ENCODE measurements at regions not wholly inside any gene's neighbourhood (a gene's known extent, or its start where the extent isn't known, plus 50 kb on each side); places are given as distances from the start of the nearest gene placed in this dataset.

DNA sequence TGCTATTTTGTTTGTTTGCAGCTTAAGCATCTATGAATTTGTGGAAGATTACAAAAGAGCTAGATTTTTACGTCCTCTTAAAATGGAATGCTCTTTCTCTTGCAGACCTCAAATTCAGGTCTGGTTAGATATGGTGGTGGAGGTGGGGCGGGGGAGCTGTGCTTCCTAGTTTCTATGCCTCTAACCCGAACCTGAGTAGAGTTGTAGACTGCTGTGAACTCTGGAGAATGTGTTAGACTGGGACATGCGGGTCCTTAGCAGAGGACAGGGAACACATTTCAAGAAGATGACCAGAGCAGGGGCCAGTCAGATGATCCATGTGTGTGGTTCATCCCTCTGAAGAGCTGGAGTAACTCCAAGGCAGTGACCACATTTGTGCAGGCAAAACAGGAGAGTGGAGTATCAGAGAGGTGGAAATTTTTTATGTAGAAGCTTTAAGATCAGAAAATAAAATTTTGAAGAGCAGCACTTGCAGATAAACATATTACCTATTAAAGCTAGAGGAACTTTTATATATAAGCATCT, 154.9 kb downstream of the FAM174A start:
- H3K4me3 ChIP-seq, result no peak overlapping the region
- no peaks in the 10 kb centered on the region for H3K9me3 ChIP-seq
- TF ChIP-seq, protein P1, sequence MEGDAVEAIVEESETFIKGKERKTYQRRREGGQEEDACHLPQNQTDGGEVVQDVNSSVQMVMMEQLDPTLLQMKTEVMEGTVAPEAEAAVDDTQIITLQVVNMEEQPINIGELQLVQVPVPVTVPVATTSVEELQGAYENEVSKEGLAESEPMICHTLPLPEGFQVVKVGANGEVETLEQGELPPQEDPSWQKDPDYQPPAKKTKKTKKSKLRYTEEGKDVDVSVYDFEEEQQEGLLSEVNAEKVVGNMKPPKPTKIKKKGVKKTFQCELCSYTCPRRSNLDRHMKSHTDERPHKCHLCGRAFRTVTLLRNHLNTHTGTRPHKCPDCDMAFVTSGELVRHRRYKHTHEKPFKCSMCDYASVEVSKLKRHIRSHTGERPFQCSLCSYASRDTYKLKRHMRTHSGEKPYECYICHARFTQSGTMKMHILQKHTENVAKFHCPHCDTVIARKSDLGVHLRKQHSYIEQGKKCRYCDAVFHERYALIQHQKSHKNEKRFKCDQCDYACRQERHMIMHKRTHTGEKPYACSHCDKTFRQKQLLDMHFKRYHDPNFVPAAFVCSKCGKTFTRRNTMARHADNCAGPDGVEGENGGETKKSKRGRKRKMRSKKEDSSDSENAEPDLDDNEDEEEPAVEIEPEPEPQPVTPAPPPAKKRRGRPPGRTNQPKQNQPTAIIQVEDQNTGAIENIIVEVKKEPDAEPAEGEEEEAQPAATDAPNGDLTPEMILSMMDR (IDR thresholded peaks at IDR 0.05), result no peak
- no peaks in the 10 kb centered on the region for H3K27me3 ChIP-seq
- no peak for ATAC-seq
- no peak overlapping the region for H3K27ac ChIP-seq
- H3K36me3 ChIP-seq, result no peaks in the 10 kb centered on the region
- intact Hi-C loops (cut with DNase I), result no loop called here
- H3K4me1 ChIP-seq, result no peaks in the 10 kb centered on the region
- no peak for DNase-seq

GRCh38 chr5:100691085-100691484, 155.9 kb downstream of the FAM174A start:
- intact Hi-C loops (cut with DNase I), result no loop called here
- Histone ChIP-seq H3K9me3 (no peaks in the 10 kb centered on the region), H3K36me3 (no peaks in the 10 kb centered on the region), H3K27me3 (no peaks in the 10 kb centered on the region), H3K4me3 (no peak overlapping the region), H3K4me1 (no peaks in the 10 kb centered on the region), H3K27ac (no peak overlapping the region)
- ATAC-seq (no peak), DNase-seq (no peak)
- TF ChIP-seq, protein P1 (IDR thresholded peaks at IDR 0.05), result no peak

DNA sequence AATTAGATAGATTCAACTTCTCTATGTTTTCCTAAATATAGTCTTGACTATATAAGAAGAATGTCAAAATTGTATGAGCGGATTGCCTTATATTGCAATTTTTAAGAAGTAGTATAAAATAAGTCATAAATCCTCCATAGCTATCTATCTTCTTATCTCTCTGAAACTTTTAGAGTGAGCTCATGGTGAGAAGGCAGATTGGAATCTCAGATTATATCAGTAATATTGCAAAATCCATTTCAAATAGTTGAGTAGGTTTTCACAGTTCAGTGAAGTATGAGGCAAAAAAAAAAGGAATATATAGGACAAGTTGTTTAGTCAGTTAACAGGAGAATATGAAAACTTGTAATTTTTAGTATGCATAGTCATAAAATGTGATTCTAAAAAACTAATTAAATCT, 156.4 kb downstream of the FAM174A start:
- no peaks in the 10 kb centered on the region for H3K27me3 ChIP-seq
- ATAC-seq, result no peak
- intact Hi-C loops (cut with DNase I), result no loop called here
- H3K4me3 ChIP-seq, result no peak overlapping the region
- H3K36me3 ChIP-seq, result no peaks in the 10 kb centered on the region
- no peak for DNase-seq
- no peak overlapping the region for H3K27ac ChIP-seq
- no peaks in the 10 kb centered on the region for H3K9me3 ChIP-seq
- TF ChIP-seq, protein P1 (IDR thresholded peaks at IDR 0.05), result no peak
- H3K4me1 ChIP-seq, result no peaks in the 10 kb centered on the region

DNA sequence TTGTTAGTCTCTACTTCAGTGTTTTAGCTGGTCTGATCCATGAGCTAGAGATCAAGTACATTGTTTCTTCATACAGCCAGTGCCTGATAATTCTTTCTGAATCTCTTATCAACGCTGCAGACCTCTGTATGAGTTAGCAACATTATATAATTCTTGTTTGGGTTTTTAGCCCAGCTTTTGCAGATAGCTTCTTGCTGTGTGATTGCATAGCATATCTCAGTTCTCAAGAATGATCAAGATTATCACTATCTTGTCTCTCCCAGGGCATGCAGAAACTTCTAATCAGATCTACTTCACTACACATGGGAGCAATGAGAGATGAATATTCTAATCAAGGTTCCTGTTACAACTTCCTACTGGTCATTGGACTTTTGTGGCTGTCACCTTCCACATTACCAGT, 158.3 kb downstream of the FAM174A start:
- DNase-seq (no peak), ATAC-seq (no peak)
- no peak overlapping the region for H3K27ac ChIP-seq
- no peaks in the 10 kb centered on the region for H3K27me3 ChIP-seq
- no peaks in the 10 kb centered on the region for H3K36me3 ChIP-seq
- no peak overlapping the region for H3K4me3 ChIP-seq
- no peaks in the 10 kb centered on the region for H3K4me1 ChIP-seq
- TF ChIP-seq, protein P1 (IDR thresholded peaks at IDR 0.05), result no peak
- intact Hi-C loops (cut with DNase I), result no loop called here
- no peaks in the 10 kb centered on the region for H3K9me3 ChIP-seq

GRCh38 chr5:100694100-100694499, 158.9 kb downstream of the FAM174A start:
- no peak overlapping the region for H3K4me3 ChIP-seq
- no peaks in the 10 kb centered on the region for H3K9me3 ChIP-seq
- TF ChIP-seq, protein P1 (IDR thresholded peaks at IDR 0.05), result no peak
- no peaks in the 10 kb centered on the region for H3K4me1 ChIP-seq
- ATAC-seq (no peak), DNase-seq (no peak)
- no peaks in the 10 kb centered on the region for H3K36me3 ChIP-seq
- no peak overlapping the region for H3K27ac ChIP-seq
- intact Hi-C loops (cut with DNase I), result no loop called here
- H3K27me3 ChIP-seq, result no peaks in the 10 kb centered on the region

- intact Hi-C loops (cut with DNase I), result no loop called here
Observed at GRCh38 chr5:100697970-100698369, 162.8 kb downstream of the FAM174A start.

More at GRCh38 chr5:100697970-100698369, 162.8 kb downstream of the FAM174A start:
- TF ChIP-seq, protein P1 (IDR thresholded peaks at IDR 0.05), result no peak
- DNase-seq (no peak), ATAC-seq (no peak)
- Histone ChIP-seq H3K27ac (no peak overlapping the region), H3K4me1 (no peaks in the 10 kb centered on the region), H3K9me3 (no peaks in the 10 kb centered on the region), H3K27me3 (no peaks in the 10 kb centered on the region), H3K36me3 (no peaks in the 10 kb centered on the region), H3K4me3 (no peak overlapping the region)
